Adrenal gland (tissue), 9 donors: ENCODE measurements at regions not wholly inside any gene's neighbourhood (a gene's known extent, or its start where the extent isn't known, plus 50 kb on each side); places are given as distances from the start of the nearest gene placed in this dataset.

Experiments used
- DNase-seq, 7 donors: peaks; one replicate each; pipeline ENCODE4 v3.0.0-alpha.2; 2019 to 2020
- H3K27ac ChIP-seq, 5 donors: fragments of 200-600 bp; sonication (generic) in 4 of 5; 1 replicate in 3 of 5; 2 replicates in 2 of 5; pipeline versions ENCODE4 v1.5.1 to v1.8.0; 2016 to 2020; ENCODE audit warnings: mild to moderate bottlenecking in 1 of 5
- H3K27me3 ChIP-seq: fragments of 200-600 bp; 2 replicates; pipeline ENCODE4 v1.8.0; 2021
- H3K36me3 ChIP-seq, 2 donors: fragments of 200-600 bp; replicated peaks in 1 of 2; 1 replicate in 1 of 2; 2 replicates in 1 of 2; pipeline versions ENCODE4 v1.5.1 to v1.8.0; 2018 to 2022
- H3K4me1 ChIP-seq, 2 donors: fragments of 200-600 bp; replicated peaks in 1 of 2; 1 replicate in 1 of 2; 2 replicates in 1 of 2; pipeline versions ENCODE4 v1.5.1 to v1.8.0; 2018 to 2021
- H3K4me3 ChIP-seq, 4 donors: fragments of 200-600 bp; sonication (generic) in 3 of 4; one replicate each; pipeline ENCODE4 v1.5.1; 2016 to 2018
- H3K9me3 ChIP-seq, 3 donors: fragments of 200-600 bp; sonication (generic) in 1 of 3; replicated peaks in 1 of 3; 1 replicate in 2 of 3; 2 replicates in 1 of 3; pipeline versions ENCODE4 v1.5.1 to v1.8.0; 2016 to 2021
- CTCF ChIP-seq, 6 experiments: fragments of 450-650 bp in 4 of 6; fragments of 200-600 bp in 2 of 6; sonication (generic) in 1 of 6; IDR thresholded peaks; 1 replicate in 5 of 6; 2 replicates in 1 of 6; pipeline versions ENCODE4 v1.5.1 to v1.8.0; 2016 to 2021; ENCODE audit warnings: antibody characterized with exemption in 6 of 6, mild to moderate bottlenecking in 2 of 6, moderate library complexity in 1 of 6
- POLR2A ChIP-seq, 2 donors: fragments of 450-650 bp; IDR thresholded peaks; one replicate each; pipeline ENCODE4 v1.6.1; 2017; ENCODE audit warnings: antibody characterized with exemption in 2 of 2, mild to moderate bottlenecking in 2 of 2, moderate library complexity in 1 of 2
- WGBS, 4 donors: extraction: QIAGEN DNeasy Blood & Tissue Kit in 2 of 4; methylation state at CpG; one replicate each; pipeline versions ENCODE4 v1.1.5 to v1.1.7; 2013 to 2017; 5-methylcytosine and 5-hydroxymethylcytosine counted together
- intact Hi-C, 2 donors: fragments of 100-400 bp; cut with DNase I; formaldehyde crosslinking; loops; one replicate each; pipeline versions ENCODE4 v1.14.1 to v1.15.0; 2022 to 2023
- donor health status: healthy with polysubstance abuse.
- donor health status: Bipolar disorder and iron deficiency.
- donor health status: DM: yes; HTN: yes; CAD: no.
- donor health status: DM: no; HTN: no; CAD: no.
- donor health status: DM: no; HTN: no; CAD: no.

GRCh38 chr3:99545941-99546580 is 92.3 kb upstream of the COL8A1 start:
- Histone ChIP-seq H3K27me3 (no peaks in the 10 kb centered on the region), H3K4me3 (peak overlapping the region in 1 of 4 donors; percentile 34), H3K27ac (peak overlapping the region in 1 of 5 donors; percentile 69), H3K9me3 (no peaks in the 10 kb centered on the region), H3K36me3 (no peaks in the 10 kb centered on the region), H3K4me1 (no peaks in the 10 kb centered on the region)
- 14 to 22% (median 21%) methylated on average over 3 of the region's 3 CpGs for WGBS, 4 donors
- intact Hi-C loops, result no loop called here
- DNase-seq, result no peak
- no peak for TF ChIP-seq POLR2A (IDR thresholded peaks at IDR 0.05)
- no peak for TF ChIP-seq CTCF (IDR thresholded peaks at IDR 0.05)

- intact Hi-C loops, result no loop called here
- peak overlapping the region in 1 of 5 donors; percentile 69 for H3K27ac ChIP-seq
- H3K9me3 ChIP-seq, result no peaks in the 10 kb centered on the region
- H3K36me3 ChIP-seq, result no peaks in the 10 kb centered on the region
- TF ChIP-seq CTCF (IDR thresholded peaks at IDR 0.05) (no peak), POLR2A (IDR thresholded peaks at IDR 0.05) (no peak)
- no peaks in the 10 kb centered on the region for H3K27me3 ChIP-seq
- WGBS, 4 donors, result 36 to 46% (median 41%) methylated on average over 4 of the region's 4 CpGs
- DNase-seq, result peak in 6 of 7 donors; percentile 40 to 89 (median 62)
- H3K4me3 ChIP-seq, result no peak overlapping the region
- no peaks in the 10 kb centered on the region for H3K4me1 ChIP-seq
Observed at GRCh38 chr3:99544786-99545281, 93.6 kb upstream of the COL8A1 start.

- TF ChIP-seq POLR2A (IDR thresholded peaks at IDR 0.05) (no peak), CTCF (IDR thresholded peaks at IDR 0.05) (no peak)
Observed at GRCh38 chr3:99543796-99544195, 94.6 kb upstream of the COL8A1 start.

GRCh38 chr3:99542767-99543518 is 95.5 kb upstream of the COL8A1 start:
- intact Hi-C loops, result no loop called here
- WGBS, 4 donors, result 39 to 65% (median 57%) methylated on average over 4 of the region's 4 CpGs
- no peak for DNase-seq

More at GRCh38 chr3:99543796-99544195, 94.6 kb upstream of the COL8A1 start:
- Histone ChIP-seq H3K27ac (peak overlapping the region in 1 of 5 donors; percentile 36), H3K36me3 (no peaks in the 10 kb centered on the region), H3K27me3 (no peaks in the 10 kb centered on the region), H3K4me1 (no peaks in the 10 kb centered on the region), H3K4me3 (no peak overlapping the region), H3K9me3 (no peaks in the 10 kb centered on the region)
- intact Hi-C loops, result no loop called here
- 0 to 55% (median 14%) methylated on average over 1 of the region's 1 CpG for WGBS, 4 donors
- no peak for DNase-seq

More at GRCh38 chr3:99542767-99543518, 95.5 kb upstream of the COL8A1 start:
- Histone ChIP-seq H3K27ac (peak overlapping the region in 1 of 5 donors; percentile 36), H3K27me3 (no peaks in the 10 kb centered on the region), H3K9me3 (no peaks in the 10 kb centered on the region), H3K4me1 (no peaks in the 10 kb centered on the region), H3K36me3 (no peaks in the 10 kb centered on the region), H3K4me3 (no peak overlapping the region)
- no peak for TF ChIP-seq CTCF (IDR thresholded peaks at IDR 0.05)
- TF ChIP-seq POLR2A (IDR thresholded peaks at IDR 0.05), result no peak
